Right lobe of liver (tissue), 4 donors: ENCODE measurements at regions not wholly inside any gene's neighbourhood (a gene's known extent, or its start where the extent isn't known, plus 50 kb on each side); places are given as distances from the start of the nearest gene placed in this dataset.

Experiments used
- CTCF ChIP-seq, 4 donors: fragments of 200-600 bp in 3 of 4; fragments of 450-650 bp in 1 of 4; IDR thresholded peaks; one replicate each; pipeline versions ENCODE4 v1.5.1 to v1.8.0; 2016 to 2022; ENCODE audit warnings: antibody characterized with exemption in 4 of 4, mild to moderate bottlenecking in 2 of 4
- POLR2A ChIP-seq: fragments of 450-650 bp; IDR thresholded peaks from one replicate; pipeline ENCODE4 v1.6.1; 2017; ENCODE audit warnings: antibody characterized with exemption, mild to moderate bottlenecking
- donor health status: DM: no; HTN: no; CAD: no.
- donor health status: DM: no; HTN: no; CAD: no.
- donor health status: DM: no; HTN: yes; CAD: no.

GRCh38 chr1:68906431-68906830, 409.5 kb upstream of the DEPDC1 start:
- TF ChIP-seq CTCF (IDR thresholded peaks at IDR 0.05) (no peak), POLR2A (no peak)
